Breast epithelium (tissue), 4 donors: ENCODE measurements at regions not wholly inside any gene's neighbourhood (a gene's known extent, or its start where the extent isn't known, plus 50 kb on each side); places are given as distances from the start of the nearest gene placed in this dataset.

Experiments used
- DNase-seq, 2 donors: peaks; one replicate each; pipeline ENCODE4 v3.0.0-alpha.2; 2019; ENCODE audit warnings: low spot score in 2 of 2
- H3K27ac ChIP-seq, 2 donors: fragments of 200-600 bp; sonication (generic) in 1 of 2; one replicate each; pipeline ENCODE4 v1.5.1; 2016 to 2019; ENCODE audit warnings: mild to moderate bottlenecking in 1 of 2
- H3K27me3 ChIP-seq, 2 donors: fragments of 200-600 bp; sonication (generic) in 1 of 2; one replicate each; pipeline versions ENCODE4 v1.5.1 to v1.6.0; 2017 to 2019; ENCODE audit warnings: control low read depth in 1 of 2, mild to moderate bottlenecking in 1 of 2
- H3K36me3 ChIP-seq: fragments of 200-600 bp; one replicate; pipeline ENCODE4 v1.5.1; 2019
- H3K4me1 ChIP-seq, 2 donors: fragments of 200-600 bp; sonication (generic); one replicate each; pipeline ENCODE4 v1.5.1; 2016 to 2019; ENCODE audit warnings: control low read depth in 1 of 2
- H3K4me3 ChIP-seq, 3 donors: fragments of 200-600 bp; sonication (generic); 1 replicate in 2 of 3; 2 replicates in 1 of 3; pipeline ENCODE4 v1.5.1; 2016 to 2019; ENCODE audit warnings: mild to moderate bottlenecking in 3 of 3, moderate library complexity in 2 of 3
- H3K9me3 ChIP-seq, 2 donors: fragments of 200-600 bp; sonication (generic) in 1 of 2; one replicate each; pipeline ENCODE4 v1.5.1; 2016 to 2019; ENCODE audit warnings: control low read depth in 1 of 2
- POLR2A ChIP-seq: fragments of 450-650 bp; IDR thresholded peaks from one replicate; pipeline ENCODE4 v1.6.1; 2016; ENCODE audit warnings: antibody characterized with exemption, mild to moderate bottlenecking, moderate library complexity
- POLR2AphosphoS5 ChIP-seq, 3 donors: sonication (generic); formaldehyde crosslinking; IDR thresholded peaks; one replicate each; pipeline ENCODE4 v1.6.1; 2017; ENCODE audit warnings: antibody characterized with exemption in 3 of 3
- intact Hi-C: fragments of 100-400 bp; cut with DNase I; formaldehyde crosslinking; loops from one replicate; pipeline ENCODE4 v1.15.1; 2023; ENCODE audit warnings: low total_unique reads
- TF ChIP-seq, protein P1 (sequence below), 3 donors: fragments of 450-650 bp; IDR thresholded peaks; one replicate each; pipeline ENCODE4 v1.5.1; 2016 to 2017; ENCODE audit warnings: antibody characterized with exemption in 3 of 3, mild to moderate bottlenecking in 3 of 3, moderate library complexity in 3 of 3

DNA sequence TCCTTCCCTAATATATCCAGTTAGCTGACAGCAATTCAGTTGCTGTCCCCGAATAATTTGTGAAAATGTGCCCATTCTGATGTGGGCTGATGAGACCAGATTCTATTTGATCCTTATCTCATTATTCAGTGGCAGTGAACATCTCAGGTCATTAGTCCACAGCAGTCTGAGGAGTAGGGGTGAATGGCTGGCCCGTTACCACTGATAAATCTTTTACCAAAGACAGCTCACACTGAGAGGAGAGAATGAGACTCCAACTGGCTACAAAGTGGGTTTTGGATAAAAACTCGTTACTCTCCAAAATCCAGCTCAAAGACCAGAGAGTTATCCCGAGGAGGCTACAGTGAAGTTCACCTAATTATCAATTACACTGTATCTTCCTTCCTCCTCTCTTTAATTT lies 189.7 kb downstream of the TUSC7 start:
- Histone ChIP-seq H3K9me3 (no peaks in the 10 kb centered on the region), H3K4me1 (no peaks in the 10 kb centered on the region), H3K27me3 (no peaks in the 10 kb centered on the region), H3K36me3 (no peaks in the 10 kb centered on the region), H3K4me3 (no peak overlapping the region), H3K27ac (no peak overlapping the region)
- intact Hi-C loops = no loop called here
- TF ChIP-seq, protein P1, sequence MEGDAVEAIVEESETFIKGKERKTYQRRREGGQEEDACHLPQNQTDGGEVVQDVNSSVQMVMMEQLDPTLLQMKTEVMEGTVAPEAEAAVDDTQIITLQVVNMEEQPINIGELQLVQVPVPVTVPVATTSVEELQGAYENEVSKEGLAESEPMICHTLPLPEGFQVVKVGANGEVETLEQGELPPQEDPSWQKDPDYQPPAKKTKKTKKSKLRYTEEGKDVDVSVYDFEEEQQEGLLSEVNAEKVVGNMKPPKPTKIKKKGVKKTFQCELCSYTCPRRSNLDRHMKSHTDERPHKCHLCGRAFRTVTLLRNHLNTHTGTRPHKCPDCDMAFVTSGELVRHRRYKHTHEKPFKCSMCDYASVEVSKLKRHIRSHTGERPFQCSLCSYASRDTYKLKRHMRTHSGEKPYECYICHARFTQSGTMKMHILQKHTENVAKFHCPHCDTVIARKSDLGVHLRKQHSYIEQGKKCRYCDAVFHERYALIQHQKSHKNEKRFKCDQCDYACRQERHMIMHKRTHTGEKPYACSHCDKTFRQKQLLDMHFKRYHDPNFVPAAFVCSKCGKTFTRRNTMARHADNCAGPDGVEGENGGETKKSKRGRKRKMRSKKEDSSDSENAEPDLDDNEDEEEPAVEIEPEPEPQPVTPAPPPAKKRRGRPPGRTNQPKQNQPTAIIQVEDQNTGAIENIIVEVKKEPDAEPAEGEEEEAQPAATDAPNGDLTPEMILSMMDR (IDR thresholded peaks at IDR 0.05) = no peak
- no peak for TF ChIP-seq POLR2AphosphoS5 (IDR thresholded peaks at IDR 0.05)
- TF ChIP-seq POLR2A = no peak
- DNase-seq = no peak

DNA sequence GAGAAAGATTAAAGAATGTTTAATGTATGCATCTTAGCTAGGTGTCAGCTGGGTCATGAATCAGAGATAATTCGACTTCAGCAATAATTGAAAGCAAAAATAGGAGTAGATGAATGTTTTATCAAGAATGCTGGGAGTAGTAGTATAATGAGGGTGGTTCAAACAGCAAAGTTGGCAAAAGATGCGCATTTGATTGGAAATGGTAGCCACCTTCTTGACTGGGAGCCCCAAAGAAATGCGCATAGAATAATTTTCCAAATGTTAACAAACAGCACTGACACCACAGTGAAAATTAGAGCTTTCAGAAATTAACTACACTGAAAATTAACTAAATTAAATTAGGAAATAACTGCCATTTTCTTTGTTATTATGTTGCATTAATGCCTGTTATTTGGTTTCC lies 195.8 kb downstream of the TUSC7 start:
- no peak for DNase-seq
- TF ChIP-seq, protein P1 (IDR thresholded peaks at IDR 0.05) = no peak
- no peak for TF ChIP-seq POLR2AphosphoS5 (IDR thresholded peaks at IDR 0.05)
- Histone ChIP-seq H3K27me3 (no peaks in the 10 kb centered on the region), H3K27ac (no peak overlapping the region), H3K36me3 (no peaks in the 10 kb centered on the region), H3K9me3 (no peaks in the 10 kb centered on the region), H3K4me1 (no peaks in the 10 kb centered on the region), H3K4me3 (no peak overlapping the region)
- intact Hi-C loops = no loop called here

DNA sequence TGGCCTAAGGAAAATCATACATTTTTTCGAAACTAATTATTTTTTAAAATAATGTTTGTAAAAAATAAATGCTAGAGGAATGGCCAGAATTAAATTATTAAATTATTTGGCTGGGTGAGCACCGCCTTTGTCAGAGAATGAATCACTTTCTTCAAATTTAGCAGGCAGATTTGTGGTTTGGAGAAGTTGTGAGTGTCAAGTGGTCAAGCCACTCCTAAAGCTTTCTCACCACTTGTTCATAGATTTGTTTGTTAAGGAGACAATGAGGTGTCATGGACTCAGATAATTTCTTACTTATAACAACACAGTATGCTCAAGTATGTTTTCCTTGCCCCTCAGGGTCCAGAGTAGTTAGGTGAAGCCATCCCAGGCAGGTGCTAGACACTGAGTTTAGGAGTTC lies 196.2 kb downstream of the TUSC7 start:
- TF ChIP-seq, protein P1 (IDR thresholded peaks at IDR 0.05) = no peak
- intact Hi-C loops = no loop called here
- Histone ChIP-seq H3K4me3 (no peak overlapping the region), H3K9me3 (no peaks in the 10 kb centered on the region), H3K4me1 (no peaks in the 10 kb centered on the region), H3K36me3 (no peaks in the 10 kb centered on the region), H3K27ac (no peak overlapping the region), H3K27me3 (no peaks in the 10 kb centered on the region)
- no peak for DNase-seq

DNA sequence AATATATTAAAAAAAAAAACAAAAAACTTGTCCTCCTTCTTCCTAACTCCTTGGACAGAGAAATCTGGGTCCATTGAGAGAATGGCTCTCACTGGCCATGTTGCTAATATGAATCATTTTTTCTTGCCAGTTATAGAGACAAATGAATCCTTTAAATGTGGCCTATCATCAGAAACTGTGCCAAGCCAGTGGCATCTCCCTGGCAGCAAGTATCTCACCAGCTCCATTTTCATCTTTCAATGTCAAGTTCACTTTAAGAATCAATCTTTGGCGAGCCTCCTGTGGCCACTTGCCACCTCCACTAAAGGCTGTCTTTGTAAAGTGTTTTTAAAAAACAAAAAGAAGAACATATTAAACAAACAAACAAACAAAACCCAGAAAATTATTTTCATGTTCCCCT lies 202.5 kb downstream of the TUSC7 start:
- H3K27me3 ChIP-seq = no peaks in the 10 kb centered on the region
- TF ChIP-seq POLR2AphosphoS5 (IDR thresholded peaks at IDR 0.05) (no peak), POLR2A (no peak)
- TF ChIP-seq, protein P1 (IDR thresholded peaks at IDR 0.05) = no peak
- no peak overlapping the region for H3K27ac ChIP-seq
- H3K4me3 ChIP-seq = no peak overlapping the region
- intact Hi-C loops = no loop called here
- DNase-seq = no peak
- H3K4me1 ChIP-seq = no peaks in the 10 kb centered on the region
- no peaks in the 10 kb centered on the region for H3K36me3 ChIP-seq
- no peaks in the 10 kb centered on the region for H3K9me3 ChIP-seq

- no peaks in the 10 kb centered on the region for H3K36me3 ChIP-seq
- DNase-seq = no peak
- no peaks in the 10 kb centered on the region for H3K9me3 ChIP-seq
- no peak overlapping the region for H3K4me3 ChIP-seq
- intact Hi-C loops = no loop called here
- no peaks in the 10 kb centered on the region for H3K27me3 ChIP-seq
- no peak overlapping the region for H3K27ac ChIP-seq
- H3K4me1 ChIP-seq = no peaks in the 10 kb centered on the region
- TF ChIP-seq, protein P1 (IDR thresholded peaks at IDR 0.05) = no peak
- TF ChIP-seq POLR2AphosphoS5 (IDR thresholded peaks at IDR 0.05) (no peak), POLR2A (no peak)
Measured at GRCh38 chr3:116914004-116914403, 204.4 kb downstream of the TUSC7 start.
